ENCODE measurements at regions not wholly inside any gene's neighbourhood (a gene's known extent, or its start where the extent isn't known, plus 50 kb on each side); places are given as distances from the start of the nearest gene placed in this dataset.
"Not testable (repeated sequence)": the region's sequence is repeated elsewhere in the genome, so short reads cannot be mapped to it uniquely, and the experiment has no call there.

- no peak for TF ChIP-seq CTCF (IDR thresholded peaks at IDR 0.05; ENCODE audit: borderline replicate concordance, control extremely low read depth, extremely low read depth, insufficient read depth, missing control alignments)
- in situ Hi-C loops (cut with MboI; ENCODE audit: low sequenced_read_pairs, unreplicated experiment): no loop called here
- no peak for DNase-seq (ENCODE audit: low spot score)
These were observed 1264.6 kb upstream of the SEL1L start for GRCh38 chr14:82798276-82798675.

GRCh38 chr14:82805892-82806825 is 1272.5 kb upstream of the SEL1L start:
- DNase-seq (ENCODE audit: low spot score): no peak
- no peak for TF ChIP-seq CTCF (IDR thresholded peaks at IDR 0.05; ENCODE audit: borderline replicate concordance, control extremely low read depth, extremely low read depth, insufficient read depth, missing control alignments)
- in situ Hi-C loops (cut with MboI; ENCODE audit: low sequenced_read_pairs, unreplicated experiment): no loop called here

GRCh38 chr14:82811246-82811645 is 1277.6 kb upstream of the SEL1L start:
- no peak for DNase-seq (ENCODE audit: low spot score)
- TF ChIP-seq CTCF (IDR thresholded peaks at IDR 0.05; ENCODE audit: borderline replicate concordance, control extremely low read depth, extremely low read depth, insufficient read depth, missing control alignments): no peak
- in situ Hi-C loops (cut with MboI; ENCODE audit: low sequenced_read_pairs, unreplicated experiment): no loop called here

- in situ Hi-C loops (cut with MboI; ENCODE audit: low sequenced_read_pairs, unreplicated experiment); DNase-seq (ENCODE audit: low spot score): not testable (repeated sequence)
These were observed 1280.7 kb upstream of the SEL1L start for GRCh38 chr14:82814339-82814738.

- DNase-seq (ENCODE audit: low spot score): no peak
- no peak for TF ChIP-seq CTCF (IDR thresholded peaks at IDR 0.05; ENCODE audit: borderline replicate concordance, control extremely low read depth, extremely low read depth, insufficient read depth, missing control alignments)
- in situ Hi-C loops (cut with MboI; ENCODE audit: low sequenced_read_pairs, unreplicated experiment): no loop called here
These were observed 1296.9 kb upstream of the SEL1L start for GRCh38 chr14:82830596-82830995.

GRCh38 chr14:82836256-82836950 is 1302.8 kb upstream of the SEL1L start:
- no peak for DNase-seq (ENCODE audit: low spot score)
- TF ChIP-seq CTCF (IDR thresholded peaks at IDR 0.05; ENCODE audit: borderline replicate concordance, control extremely low read depth, extremely low read depth, insufficient read depth, missing control alignments): no peak
- in situ Hi-C loops (cut with MboI; ENCODE audit: low sequenced_read_pairs, unreplicated experiment): no loop called here

GRCh38 chr14:82837611-82838140 is 1304.0 kb upstream of the SEL1L start:
- no peak for DNase-seq (ENCODE audit: low spot score)
- in situ Hi-C loops (cut with MboI; ENCODE audit: low sequenced_read_pairs, unreplicated experiment): no loop called here
- no peak for TF ChIP-seq CTCF (IDR thresholded peaks at IDR 0.05; ENCODE audit: borderline replicate concordance, control extremely low read depth, extremely low read depth, insufficient read depth, missing control alignments)

All from GM13976 (cell line).